ENCODE measurements at regions not wholly inside any gene's neighbourhood (a gene's known extent, or its start where the extent isn't known, plus 50 kb on each side); places are given as distances from the start of the nearest gene placed in this dataset.
A peak's percentile ranks its signal among the peaks of the same experiment; 100 is the strongest.
"Not testable (repeated sequence)": the region's sequence is repeated elsewhere in the genome, so short reads cannot be mapped to it uniquely, and the experiment has no call there.

- Histone ChIP-seq H3K4me3 (ENCODE audit: low read depth, low read length) (no peak overlapping the region), H3K9ac (ENCODE audit: low read depth, low read length) (no peak overlapping the region), H3K4me1 (ENCODE audit: control insufficient read depth, insufficient read depth, low read length) (no peaks in the 10 kb centered on the region), H3K27me3 (ENCODE audit: control insufficient read depth, insufficient read depth, low read length) (no peaks in the 10 kb centered on the region), H3K9me3 (ENCODE audit: control insufficient read depth, insufficient read depth, low read length) (no peaks in the 10 kb centered on the region), H3K27ac (ENCODE audit: low read depth, low read length) (no peak overlapping the region), H3K36me3 (ENCODE audit: control insufficient read depth, insufficient read depth, low read length) (no peaks in the 10 kb centered on the region)
These were observed 105.3 kb upstream of the LYZL2 start for GRCh38 chr10:30734901-30735300.

- H3K4me1 ChIP-seq (ENCODE audit: control insufficient read depth, insufficient read depth, low read length), result no peaks in the 10 kb centered on the region
- no peak overlapping the region for H3K9ac ChIP-seq (ENCODE audit: low read depth, low read length)
- H3K27me3 ChIP-seq (ENCODE audit: control insufficient read depth, insufficient read depth, low read length), result no peaks in the 10 kb centered on the region
- H3K4me3 ChIP-seq (ENCODE audit: low read depth, low read length), result no peak overlapping the region
- H3K36me3 ChIP-seq (ENCODE audit: control insufficient read depth, insufficient read depth, low read length), result no peaks in the 10 kb centered on the region
- H3K9me3 ChIP-seq (ENCODE audit: control insufficient read depth, insufficient read depth, low read length), result no peaks in the 10 kb centered on the region
- no peak overlapping the region for H3K27ac ChIP-seq (ENCODE audit: low read depth, low read length)
These were observed 103.1 kb upstream of the LYZL2 start for GRCh38 chr10:30732671-30733070.

GRCh38 chr10:30731963-30732362 is 102.4 kb upstream of the LYZL2 start:
- Histone ChIP-seq H3K27ac (ENCODE audit: low read depth, low read length) (no peak overlapping the region), H3K4me3 (ENCODE audit: low read depth, low read length) (no peak overlapping the region), H3K27me3 (ENCODE audit: control insufficient read depth, insufficient read depth, low read length) (no peaks in the 10 kb centered on the region), H3K36me3 (ENCODE audit: control insufficient read depth, insufficient read depth, low read length) (no peaks in the 10 kb centered on the region), H3K9me3 (ENCODE audit: control insufficient read depth, insufficient read depth, low read length) (no peaks in the 10 kb centered on the region), H3K9ac (ENCODE audit: low read depth, low read length) (no peak overlapping the region), H3K4me1 (ENCODE audit: control insufficient read depth, insufficient read depth, low read length) (no peaks in the 10 kb centered on the region)

- H3K27ac ChIP-seq (ENCODE audit: low read depth, low read length), result no peak overlapping the region
- H3K9me3 ChIP-seq (ENCODE audit: control insufficient read depth, insufficient read depth, low read length), result no peaks in the 10 kb centered on the region
- no peak overlapping the region for H3K4me3 ChIP-seq (ENCODE audit: low read depth, low read length)
- no peaks in the 10 kb centered on the region for H3K27me3 ChIP-seq (ENCODE audit: control insufficient read depth, insufficient read depth, low read length)
- no peaks in the 10 kb centered on the region for H3K4me1 ChIP-seq (ENCODE audit: control insufficient read depth, insufficient read depth, low read length)
- no peak overlapping the region for H3K9ac ChIP-seq (ENCODE audit: low read depth, low read length)
- H3K36me3 ChIP-seq (ENCODE audit: control insufficient read depth, insufficient read depth, low read length), result no peaks in the 10 kb centered on the region
These were observed 100.8 kb upstream of the LYZL2 start for GRCh38 chr10:30730306-30730705.

GRCh38 chr10:30728766-30729165 is 99.2 kb upstream of the LYZL2 start:
- Histone ChIP-seq H3K27ac (ENCODE audit: low read depth, low read length) (no peak overlapping the region), H3K4me1 (ENCODE audit: control insufficient read depth, insufficient read depth, low read length) (no peaks in the 10 kb centered on the region), H3K36me3 (ENCODE audit: control insufficient read depth, insufficient read depth, low read length) (no peaks in the 10 kb centered on the region), H3K9ac (ENCODE audit: low read depth, low read length) (no peak overlapping the region), H3K27me3 (ENCODE audit: control insufficient read depth, insufficient read depth, low read length) (no peaks in the 10 kb centered on the region), H3K9me3 (ENCODE audit: control insufficient read depth, insufficient read depth, low read length) (no peaks in the 10 kb centered on the region), H3K4me3 (ENCODE audit: low read depth, low read length) (no peak overlapping the region)

GRCh38 chr10:30728127-30728526 is 98.6 kb upstream of the LYZL2 start:
- peaks cover 6% of the 10 kb centered on the region for H3K4me1 ChIP-seq (ENCODE audit: control insufficient read depth, insufficient read depth, low read length)
- no peak overlapping the region for H3K4me3 ChIP-seq (ENCODE audit: low read depth, low read length)
- no peaks in the 10 kb centered on the region for H3K36me3 ChIP-seq (ENCODE audit: control insufficient read depth, insufficient read depth, low read length)
- no peaks in the 10 kb centered on the region for H3K27me3 ChIP-seq (ENCODE audit: control insufficient read depth, insufficient read depth, low read length)
- no peak overlapping the region for H3K27ac ChIP-seq (ENCODE audit: low read depth, low read length)
- H3K9me3 ChIP-seq (ENCODE audit: control insufficient read depth, insufficient read depth, low read length), result no peaks in the 10 kb centered on the region
- no peak overlapping the region for H3K9ac ChIP-seq (ENCODE audit: low read depth, low read length)

- Histone ChIP-seq H3K9me3 (ENCODE audit: control insufficient read depth, insufficient read depth, low read length) (no peaks in the 10 kb centered on the region), H3K4me1 (ENCODE audit: control insufficient read depth, insufficient read depth, low read length) (peaks cover 11% of the 10 kb centered on the region), H3K4me3 (ENCODE audit: low read depth, low read length) (no peak overlapping the region), H3K27me3 (ENCODE audit: control insufficient read depth, insufficient read depth, low read length) (no peaks in the 10 kb centered on the region), H3K36me3 (ENCODE audit: control insufficient read depth, insufficient read depth, low read length) (no peaks in the 10 kb centered on the region), H3K27ac (ENCODE audit: low read depth, low read length) (no peak overlapping the region), H3K9ac (ENCODE audit: low read depth, low read length) (no peak overlapping the region)
These were observed 98.0 kb upstream of the LYZL2 start for GRCh38 chr10:30727524-30727923.

GRCh38 chr10:30726783-30727414 is 97.3 kb upstream of the LYZL2 start:
- not testable (repeated sequence) for H3K36me3 ChIP-seq (ENCODE audit: control insufficient read depth, insufficient read depth, low read length); H3K9me3 ChIP-seq (ENCODE audit: control insufficient read depth, insufficient read depth, low read length)

GRCh38 chr10:30725661-30726060 is 96.1 kb upstream of the LYZL2 start:
- Histone ChIP-seq H3K27ac (ENCODE audit: low read depth, low read length) (no peak overlapping the region), H3K4me3 (ENCODE audit: low read depth, low read length) (no peak overlapping the region), H3K9ac (ENCODE audit: low read depth, low read length) (no peak overlapping the region), H3K36me3 (ENCODE audit: control insufficient read depth, insufficient read depth, low read length) (no peaks in the 10 kb centered on the region), H3K9me3 (ENCODE audit: control insufficient read depth, insufficient read depth, low read length) (no peaks in the 10 kb centered on the region), H3K27me3 (ENCODE audit: control insufficient read depth, insufficient read depth, low read length) (no peaks in the 10 kb centered on the region), H3K4me1 (ENCODE audit: control insufficient read depth, insufficient read depth, low read length) (peaks cover 11% of the 10 kb centered on the region)

More at GRCh38 chr10:30726783-30727414, 97.3 kb upstream of the LYZL2 start:
- not testable (repeated sequence) for H3K9ac ChIP-seq (ENCODE audit: low read depth, low read length); H3K27ac ChIP-seq (ENCODE audit: low read depth, low read length); H3K4me3 ChIP-seq (ENCODE audit: low read depth, low read length); H3K27me3 ChIP-seq (ENCODE audit: control insufficient read depth, insufficient read depth, low read length)
- peaks cover 11% of the 10 kb centered on the region for H3K4me1 ChIP-seq (ENCODE audit: control insufficient read depth, insufficient read depth, low read length)

GRCh38 chr10:30724296-30724695 is 94.7 kb upstream of the LYZL2 start:
- Histone ChIP-seq H3K4me1 (ENCODE audit: control insufficient read depth, insufficient read depth, low read length) (peaks cover 11% of the 10 kb centered on the region), H3K9ac (ENCODE audit: low read depth, low read length) (no peak overlapping the region), H3K36me3 (ENCODE audit: control insufficient read depth, insufficient read depth, low read length) (no peaks in the 10 kb centered on the region), H3K27ac (ENCODE audit: low read depth, low read length) (no peak overlapping the region), H3K4me3 (ENCODE audit: low read depth, low read length) (no peak overlapping the region), H3K9me3 (ENCODE audit: control insufficient read depth, insufficient read depth, low read length) (no peaks in the 10 kb centered on the region), H3K27me3 (ENCODE audit: control insufficient read depth, insufficient read depth, low read length) (no peaks in the 10 kb centered on the region)

- H3K36me3 ChIP-seq (ENCODE audit: control insufficient read depth, insufficient read depth, low read length), result no peaks in the 10 kb centered on the region
- H3K9ac ChIP-seq (ENCODE audit: low read depth, low read length), result no peak overlapping the region
- peak overlapping the region; percentile 51 for H3K27ac ChIP-seq (ENCODE audit: low read depth, low read length)
- no peaks in the 10 kb centered on the region for H3K9me3 ChIP-seq (ENCODE audit: control insufficient read depth, insufficient read depth, low read length)
- H3K27me3 ChIP-seq (ENCODE audit: control insufficient read depth, insufficient read depth, low read length), result no peaks in the 10 kb centered on the region
- peaks cover 11% of the 10 kb centered on the region for H3K4me1 ChIP-seq (ENCODE audit: control insufficient read depth, insufficient read depth, low read length)
- no peak overlapping the region; the same call in 1 of the 2 replicates for H3K4me3 ChIP-seq (ENCODE audit: low read depth, low read length)
These were observed 93.5 kb upstream of the LYZL2 start for GRCh38 chr10:30722956-30723620.
